HG03108 (cell line): ENCODE measurements at regions not wholly inside any gene's neighbourhood (a gene's known extent, or its start where the extent isn't known, plus 50 kb on each side); places are given as distances from the start of the nearest gene placed in this dataset.
"Not testable (repeated sequence)": the region's sequence is repeated elsewhere in the genome, so short reads cannot be mapped to it uniquely, and the experiment has no call there.

Source experiments
- ATAC-seq: cut with Tn5 transposase; IDR thresholded peaks from one replicate; pipeline ENCODE4 v1.9.1; 2021; ENCODE audit warnings: moderate library complexity; ENCODE audit not compliant: unreplicated experiment

- no peak for ATAC-seq
Measured at GRCh38 chr2:190005513-190005912, 57.0 kb downstream of the MSTN start.

- ATAC-seq = no peak
Measured at GRCh38 chr2:189999661-190000060, 62.9 kb downstream of the MSTN start.

- ATAC-seq = not testable (repeated sequence)
Measured at GRCh38 chr2:189998665-189999064, 63.9 kb downstream of the MSTN start.

- ATAC-seq = no peak
Measured at GRCh38 chr2:189997016-189997415, 65.5 kb downstream of the MSTN start.

GRCh38 chr2:189995679-189996078, 66.8 kb downstream of the MSTN start:
- no peak for ATAC-seq

GRCh38 chr2:189982780-189983394, 79.6 kb downstream of the MSTN start:
- ATAC-seq = no peak

GRCh38 chr2:189982087-189982486, 80.4 kb downstream of the MSTN start:
- ATAC-seq = no peak

- not testable (repeated sequence) for ATAC-seq
Measured at GRCh38 chr2:189976488-189976887, 86.0 kb downstream of the MSTN start.

- ATAC-seq = no peak
Measured at GRCh38 chr2:189960346-189960745, 102.2 kb downstream of the MSTN start.

GRCh38 chr2:189959450-189959849, 103.1 kb downstream of the MSTN start:
- no peak for ATAC-seq

- ATAC-seq = peak; percentile 46
Measured at GRCh38 chr2:189954989-189955388, 107.5 kb downstream of the MSTN start.

- peak; percentile 87 for ATAC-seq
Measured at GRCh38 chr2:189952536-189953109, 109.9 kb downstream of the MSTN start.

- peak; percentile 28 for ATAC-seq
Measured at GRCh38 chr2:189951791-189952535, 110.6 kb downstream of the MSTN start.

- ATAC-seq = no peak
Measured at GRCh38 chr2:189943009-189943408, 119.5 kb downstream of the MSTN start.

- no peak for ATAC-seq
Measured at GRCh38 chr2:189940913-189941312, 121.6 kb downstream of the MSTN start.

GRCh38 chr2:189937691-189938090, 124.8 kb downstream of the MSTN start:
- no peak for ATAC-seq

GRCh38 chr2:189933911-189934399, 128.6 kb downstream of the MSTN start:
- ATAC-seq = no peak

GRCh38 chr2:189933041-189933440, 129.5 kb downstream of the MSTN start:
- peak; percentile 95 for ATAC-seq

GRCh38 chr2:189927823-189928222, 134.7 kb downstream of the MSTN start:
- ATAC-seq = no peak
